ENCODE measurements at regions not wholly inside any gene's neighbourhood (a gene's known extent, or its start where the extent isn't known, plus 50 kb on each side); places are given as distances from the start of the nearest gene placed in this dataset.
A peak's percentile ranks its signal among the peaks of the same experiment; 100 is the strongest.

DNA sequence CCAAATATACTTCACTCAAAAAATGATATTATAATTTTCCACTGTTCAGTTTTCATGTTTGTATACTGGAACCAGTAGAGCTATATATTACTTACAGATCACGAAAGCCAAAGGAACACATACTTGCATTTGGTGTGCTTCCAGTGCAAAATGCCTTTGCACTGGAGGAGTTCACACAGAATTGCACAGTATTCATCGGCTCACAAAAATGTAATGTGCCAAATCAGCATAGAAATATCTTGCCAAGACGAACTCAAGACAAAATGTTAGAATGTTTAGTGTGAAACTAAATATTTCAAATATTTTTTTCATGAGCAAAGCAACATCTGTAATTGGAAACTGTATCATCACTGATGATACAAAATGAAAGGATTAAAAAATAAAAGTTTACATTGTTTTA, 646.2 kb upstream of the SEMA3D start:
- TF ChIP-seq POLR2A (IDR thresholded peaks at IDR 0.05) (no peak), POLR2AphosphoS5 (IDR thresholded peaks at IDR 0.05) (no peak), EP300 (IDR thresholded peaks at IDR 0.05) (no peak)
- TF ChIP-seq, protein P1, sequence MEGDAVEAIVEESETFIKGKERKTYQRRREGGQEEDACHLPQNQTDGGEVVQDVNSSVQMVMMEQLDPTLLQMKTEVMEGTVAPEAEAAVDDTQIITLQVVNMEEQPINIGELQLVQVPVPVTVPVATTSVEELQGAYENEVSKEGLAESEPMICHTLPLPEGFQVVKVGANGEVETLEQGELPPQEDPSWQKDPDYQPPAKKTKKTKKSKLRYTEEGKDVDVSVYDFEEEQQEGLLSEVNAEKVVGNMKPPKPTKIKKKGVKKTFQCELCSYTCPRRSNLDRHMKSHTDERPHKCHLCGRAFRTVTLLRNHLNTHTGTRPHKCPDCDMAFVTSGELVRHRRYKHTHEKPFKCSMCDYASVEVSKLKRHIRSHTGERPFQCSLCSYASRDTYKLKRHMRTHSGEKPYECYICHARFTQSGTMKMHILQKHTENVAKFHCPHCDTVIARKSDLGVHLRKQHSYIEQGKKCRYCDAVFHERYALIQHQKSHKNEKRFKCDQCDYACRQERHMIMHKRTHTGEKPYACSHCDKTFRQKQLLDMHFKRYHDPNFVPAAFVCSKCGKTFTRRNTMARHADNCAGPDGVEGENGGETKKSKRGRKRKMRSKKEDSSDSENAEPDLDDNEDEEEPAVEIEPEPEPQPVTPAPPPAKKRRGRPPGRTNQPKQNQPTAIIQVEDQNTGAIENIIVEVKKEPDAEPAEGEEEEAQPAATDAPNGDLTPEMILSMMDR (IDR thresholded peaks at IDR 0.05): no peak
- Histone ChIP-seq H3K9me3 (no peaks in the 10 kb centered on the region), H3K4me1 (no peaks in the 10 kb centered on the region), H3K36me3 (no peaks in the 10 kb centered on the region), H3K27ac (no peak overlapping the region), H3K4me3 (no peak overlapping the region), H3K27me3 (no peaks in the 10 kb centered on the region)
- no peak for DNase-seq (ENCODE audit: low spot score in 2 of 2)
- 31% methylated on average over 3 of the region's 3 CpGs for WGBS

DNA sequence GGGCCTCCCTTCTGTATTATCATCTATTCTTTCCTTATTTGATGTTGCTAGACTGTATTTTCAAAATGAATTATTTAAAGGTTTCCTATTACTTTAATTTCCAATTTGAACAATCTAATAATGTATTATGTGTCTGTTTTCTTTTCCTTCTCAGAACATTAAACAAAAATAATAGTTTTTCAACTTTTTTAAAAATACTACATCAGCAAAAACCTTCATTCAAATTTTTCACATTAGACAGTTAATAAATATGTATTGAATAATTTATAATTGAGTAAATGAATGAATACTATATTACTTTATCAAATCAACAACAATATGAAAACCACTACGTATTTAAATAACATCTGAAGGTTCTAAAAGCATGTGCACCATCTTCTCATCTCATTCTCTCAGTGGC, 644.1 kb upstream of the SEMA3D start:
- TF ChIP-seq POLR2A (IDR thresholded peaks at IDR 0.05) (no peak), EP300 (IDR thresholded peaks at IDR 0.05) (no peak), POLR2AphosphoS5 (IDR thresholded peaks at IDR 0.05) (no peak)
- TF ChIP-seq, protein P1 (IDR thresholded peaks at IDR 0.05): no peak
- Histone ChIP-seq H3K9me3 (no peaks in the 10 kb centered on the region), H3K4me3 (no peak overlapping the region), H3K27me3 (no peaks in the 10 kb centered on the region), H3K36me3 (no peaks in the 10 kb centered on the region), H3K27ac (no peak overlapping the region), H3K4me1 (no peaks in the 10 kb centered on the region)
- WGBS: 73% methylated on average over 1 of the region's 1 CpG
- DNase-seq (ENCODE audit: low spot score in 2 of 2): no peak

DNA sequence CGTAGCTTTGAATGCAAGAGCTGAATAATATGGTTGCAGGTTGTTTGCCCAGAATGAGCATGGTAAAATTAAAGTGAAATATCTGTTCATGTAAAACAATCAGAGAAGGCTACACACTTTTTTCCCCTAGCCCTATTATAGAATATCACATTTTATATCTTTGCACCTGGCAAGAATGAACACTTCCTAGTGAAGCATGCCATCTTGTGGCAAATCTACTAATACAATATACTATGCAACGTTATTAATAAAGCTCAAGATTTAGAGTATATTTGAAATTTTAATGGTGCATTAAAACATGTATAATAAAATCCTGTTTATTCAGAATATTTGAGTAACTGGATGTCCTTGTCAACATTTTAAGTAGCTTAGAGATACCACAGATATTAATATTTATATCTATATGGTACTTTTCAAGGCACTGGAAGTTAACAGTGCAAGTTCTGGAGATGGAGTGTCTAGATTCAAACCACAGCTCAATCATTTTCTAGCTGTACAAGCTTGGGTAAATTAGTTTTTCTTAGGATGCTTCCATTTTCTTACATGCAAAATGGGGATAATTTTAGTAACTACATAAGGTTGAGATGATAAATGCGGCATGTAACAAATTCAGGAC, 643.1 kb upstream of the SEMA3D start:
- H3K9me3 ChIP-seq: no peaks in the 10 kb centered on the region
- H3K27me3 ChIP-seq: no peaks in the 10 kb centered on the region
- H3K4me3 ChIP-seq: no peak overlapping the region
- H3K36me3 ChIP-seq: no peaks in the 10 kb centered on the region
- H3K27ac ChIP-seq: no peak overlapping the region
- no peak for DNase-seq (ENCODE audit: low spot score in 2 of 2)
- H3K4me1 ChIP-seq: no peaks in the 10 kb centered on the region
- TF ChIP-seq, protein P1 (IDR thresholded peaks at IDR 0.05): peak in 1 of 2 donors; percentile 14
- no peak for TF ChIP-seq POLR2AphosphoS5 (IDR thresholded peaks at IDR 0.05)
- 63% methylated on average over 3 of the region's 3 CpGs for WGBS

- H3K9me3 ChIP-seq: no peaks in the 10 kb centered on the region
- no peaks in the 10 kb centered on the region for H3K4me1 ChIP-seq
- no peaks in the 10 kb centered on the region for H3K27me3 ChIP-seq
- DNase-seq (ENCODE audit: low spot score in 2 of 2): no peak
- H3K27ac ChIP-seq: no peak overlapping the region
- TF ChIP-seq POLR2A (IDR thresholded peaks at IDR 0.05) (no peak), EP300 (IDR thresholded peaks at IDR 0.05) (no peak), POLR2AphosphoS5 (IDR thresholded peaks at IDR 0.05) (no peak)
- TF ChIP-seq, protein P1 (IDR thresholded peaks at IDR 0.05): no peak
- 95% methylated on average over 1 of the region's 1 CpG for WGBS
- no peaks in the 10 kb centered on the region for H3K36me3 ChIP-seq
- no peak overlapping the region for H3K4me3 ChIP-seq
Observed at GRCh38 chr7:85829176-85829575, 642.3 kb upstream of the SEMA3D start.

- WGBS: 72% methylated on average over 2 of the region's 2 CpGs
Observed at GRCh38 chr7:85828614-85829013, 641.8 kb upstream of the SEMA3D start.

More at GRCh38 chr7:85828614-85829013, 641.8 kb upstream of the SEMA3D start:
- Histone ChIP-seq H3K27ac (no peak overlapping the region), H3K36me3 (no peaks in the 10 kb centered on the region), H3K27me3 (no peaks in the 10 kb centered on the region), H3K9me3 (no peaks in the 10 kb centered on the region), H3K4me3 (no peak overlapping the region), H3K4me1 (no peaks in the 10 kb centered on the region)
- DNase-seq (ENCODE audit: low spot score in 2 of 2): no peak
- TF ChIP-seq, protein P1 (IDR thresholded peaks at IDR 0.05): no peak
- TF ChIP-seq EP300 (IDR thresholded peaks at IDR 0.05) (no peak), POLR2A (IDR thresholded peaks at IDR 0.05) (no peak), POLR2AphosphoS5 (IDR thresholded peaks at IDR 0.05) (no peak)
